ENCODE measurements at regions not wholly inside any gene's neighbourhood (a gene's known extent, or its start where the extent isn't known, plus 50 kb on each side); places are given as distances from the start of the nearest gene placed in this dataset.

DNA sequence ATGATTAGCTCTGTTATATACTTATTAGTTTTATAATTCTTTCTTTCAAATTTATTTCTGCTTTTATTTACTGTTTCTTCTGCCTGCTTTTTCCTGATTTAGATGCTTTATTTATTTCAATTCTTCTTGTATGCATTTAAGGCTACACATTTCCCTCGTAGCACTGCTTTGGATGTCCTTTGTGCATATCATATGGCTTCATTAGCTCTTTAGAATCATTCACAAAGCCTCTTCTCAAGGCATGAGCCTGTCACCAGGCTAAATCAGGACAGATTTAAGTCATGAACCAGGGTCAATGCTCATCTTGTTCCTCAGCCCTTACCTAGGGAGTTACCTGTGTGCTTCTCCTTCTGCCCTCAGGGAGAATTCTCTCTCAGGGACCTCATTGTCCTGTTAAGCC is 56.3 kb downstream of the BAMBI start (continued):
- TF ChIP-seq, protein P1, sequence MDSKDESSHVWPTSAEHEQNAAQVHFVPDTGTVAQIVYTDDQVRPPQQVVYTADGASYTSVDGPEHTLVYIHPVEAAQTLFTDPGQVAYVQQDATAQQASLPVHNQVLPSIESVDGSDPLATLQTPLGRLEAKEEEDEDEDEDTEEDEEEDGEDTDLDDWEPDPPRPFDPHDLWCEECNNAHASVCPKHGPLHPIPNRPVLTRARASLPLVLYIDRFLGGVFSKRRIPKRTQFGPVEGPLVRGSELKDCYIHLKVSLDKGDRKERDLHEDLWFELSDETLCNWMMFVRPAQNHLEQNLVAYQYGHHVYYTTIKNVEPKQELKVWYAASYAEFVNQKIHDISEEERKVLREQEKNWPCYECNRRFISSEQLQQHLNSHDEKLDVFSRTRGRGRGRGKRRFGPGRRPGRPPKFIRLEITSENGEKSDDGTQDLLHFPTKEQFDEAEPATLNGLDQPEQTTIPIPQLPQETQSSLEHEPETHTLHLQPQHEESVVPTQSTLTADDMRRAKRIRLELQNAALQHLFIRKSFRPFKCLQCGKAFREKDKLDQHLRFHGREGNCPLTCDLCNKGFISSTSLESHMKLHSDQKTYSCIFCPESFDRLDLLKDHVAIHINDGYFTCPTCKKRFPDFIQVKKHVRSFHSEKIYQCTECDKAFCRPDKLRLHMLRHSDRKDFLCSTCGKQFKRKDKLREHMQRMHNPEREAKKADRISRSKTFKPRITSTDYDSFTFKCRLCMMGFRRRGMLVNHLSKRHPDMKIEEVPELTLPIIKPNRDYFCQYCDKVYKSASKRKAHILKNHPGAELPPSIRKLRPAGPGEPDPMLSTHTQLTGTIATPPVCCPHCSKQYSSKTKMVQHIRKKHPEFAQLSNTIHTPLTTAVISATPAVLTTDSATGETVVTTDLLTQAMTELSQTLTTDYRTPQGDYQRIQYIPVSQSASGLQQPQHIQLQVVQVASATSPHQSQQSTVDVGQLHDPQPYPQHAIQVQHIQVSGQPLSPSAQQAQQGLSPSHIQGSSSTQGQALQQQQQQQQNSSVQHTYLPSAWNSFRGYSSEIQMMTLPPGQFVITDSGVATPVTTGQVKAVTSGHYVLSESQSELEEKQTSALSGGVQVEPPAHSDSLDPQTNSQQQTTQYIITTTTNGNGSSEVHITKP (tag by site-specific recombination; IDR thresholded peaks at IDR 0.05): no peak
- peak; percentile 43 for TF ChIP-seq SETDB1 (IDR thresholded peaks at IDR 0.05; ENCODE audit: insufficient read length, low read length)

DNA sequence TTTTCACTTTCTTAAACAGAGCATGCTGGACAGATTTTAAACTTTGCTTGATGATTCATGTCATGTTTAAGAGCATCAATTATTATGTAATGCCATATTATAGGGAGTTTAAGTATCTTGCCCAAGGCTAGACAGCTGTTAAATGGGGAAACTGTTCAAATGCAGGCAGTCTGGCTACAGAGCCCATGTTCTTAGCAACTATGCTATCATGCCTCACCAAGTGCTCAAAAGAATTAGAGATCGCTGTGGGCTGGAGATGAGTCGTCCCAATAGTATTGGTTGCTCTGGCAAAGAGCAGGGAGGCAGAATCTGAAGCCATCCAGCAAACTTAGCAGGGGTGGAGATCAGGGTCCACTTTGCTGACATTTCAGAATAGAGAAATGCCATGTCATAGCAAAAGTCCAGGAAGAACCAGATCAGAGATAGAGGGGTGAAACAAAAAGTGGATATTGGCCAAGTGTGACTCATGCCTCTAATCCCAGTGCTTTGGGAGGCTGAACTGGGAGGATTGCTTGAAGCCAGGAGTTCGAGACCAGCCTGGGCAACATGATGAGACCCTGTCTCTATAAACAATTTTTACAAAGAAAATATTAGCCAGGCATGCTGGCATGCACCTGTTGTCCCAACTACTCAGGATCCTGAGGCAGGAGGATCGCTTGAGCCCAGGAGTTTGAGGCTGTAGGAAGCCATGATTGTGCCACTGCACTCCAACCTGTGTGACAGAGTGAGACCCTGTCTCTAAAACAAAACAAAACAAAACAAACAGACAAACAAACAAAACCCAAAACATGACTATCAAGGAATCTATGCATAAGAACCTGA is 57.8 kb downstream of the BAMBI start:
- POLR2A ChIA-PET: interaction anchor here (0.6 kb wide), 1 partner anchor 325 kb away, joined by 4 read pairs; no protein-coding TSS in a partner anchor
- Histone ChIP-seq H3K4me3 (ENCODE audit: low read depth, low read length) (no peak overlapping the region), H3K27ac (ENCODE audit: extremely low read depth, low read depth, low read length) (no peak overlapping the region), H3K4me1 (ENCODE audit: control insufficient read depth, insufficient read depth, low read length) (no peaks in the 10 kb centered on the region), H3K36me3 (ENCODE audit: control insufficient read depth in 2 of 2, insufficient read depth in 1 of 2, low read length in 2 of 2) (no peaks in the 10 kb centered on the region), H3K9me3 (ENCODE audit: control insufficient read depth, insufficient read depth, low read depth, low read length) (no peaks in the 10 kb centered on the region)
- CTCF ChIA-PET: interaction anchor here (1.1 to 1.2 kb wide), 2 partner anchors 10 to 257 kb away, joined by 3 read pairs; no protein-coding TSS in a partner anchor
- TF ChIP-seq ZNF37A (tag by site-specific recombination; IDR thresholded peaks at IDR 0.05) (no peak), KLF10 (tag by site-specific recombination; IDR thresholded peaks at IDR 0.05) (no peak), ZNF24 (tag by site-specific recombination; IDR thresholded peaks at IDR 0.05) (no peak), ZNF776 (tag by site-specific recombination; IDR thresholded peaks at IDR 0.05; ENCODE audit: borderline replicate concordance) (no peak), ZXDB (tag by site-specific recombination; IDR thresholded peaks at IDR 0.05) (peak; percentile 25; the same call in 1 of the 2 replicates), ZNF555 (tag by site-specific recombination; conservative IDR thresholded peaks at IDR 0.05) (no peak), ZNF23 (tag by site-specific recombination; IDR thresholded peaks at IDR 0.05; ENCODE audit: borderline replicate concordance) (no peak), ZNF629 (tag by site-specific recombination; IDR thresholded peaks at IDR 0.05) (peak; percentile 29; the same call in 1 of the 2 replicates), FEZF1 (tag by site-specific recombination; IDR thresholded peaks at IDR 0.05) (peak; percentile 56), ZFP69B (tag by site-specific recombination; IDR thresholded peaks at IDR 0.05) (no peak), MYNN (tag by site-specific recombination; IDR thresholded peaks at IDR 0.05; ENCODE audit: borderline replicate concordance) (0 out of 2 replicates have a peak, but pooled peaks have one; percentile 22), GLIS1 (tag by site-specific recombination; IDR thresholded peaks at IDR 0.05) (peak; percentile 64; the same call in 1 of the 2 replicates), ZEB2 (tag by site-specific recombination; IDR thresholded peaks at IDR 0.05) (peak; percentile 46; the same call in 1 of the 2 replicates), ZBTB17 (tag by site-specific recombination; IDR thresholded peaks at IDR 0.05) (peak; percentile 24; the same call in 1 of the 2 replicates), ZNF248 (tag by site-specific recombination; IDR thresholded peaks at IDR 0.05) (no peak), ZFP37 (tag by site-specific recombination; IDR thresholded peaks at IDR 0.05) (no peak), ZNF335 (tag by site-specific recombination; conservative IDR thresholded peaks at IDR 0.05) (peak; percentile 34; the same call in 1 of the 2 replicates), ZNF670 (tag by site-specific recombination; IDR thresholded peaks at IDR 0.05; ENCODE audit: low read depth) (no peak), ZNF600 (tag by site-specific recombination; IDR thresholded peaks at IDR 0.05) (peak; percentile 43; the same call in 1 of the 2 replicates)
- TF ChIP-seq, protein P1 (tag by site-specific recombination; IDR thresholded peaks at IDR 0.05): peak; percentile 65; the same call in 1 of the 2 replicates
- TF ChIP-seq, protein P2, sequence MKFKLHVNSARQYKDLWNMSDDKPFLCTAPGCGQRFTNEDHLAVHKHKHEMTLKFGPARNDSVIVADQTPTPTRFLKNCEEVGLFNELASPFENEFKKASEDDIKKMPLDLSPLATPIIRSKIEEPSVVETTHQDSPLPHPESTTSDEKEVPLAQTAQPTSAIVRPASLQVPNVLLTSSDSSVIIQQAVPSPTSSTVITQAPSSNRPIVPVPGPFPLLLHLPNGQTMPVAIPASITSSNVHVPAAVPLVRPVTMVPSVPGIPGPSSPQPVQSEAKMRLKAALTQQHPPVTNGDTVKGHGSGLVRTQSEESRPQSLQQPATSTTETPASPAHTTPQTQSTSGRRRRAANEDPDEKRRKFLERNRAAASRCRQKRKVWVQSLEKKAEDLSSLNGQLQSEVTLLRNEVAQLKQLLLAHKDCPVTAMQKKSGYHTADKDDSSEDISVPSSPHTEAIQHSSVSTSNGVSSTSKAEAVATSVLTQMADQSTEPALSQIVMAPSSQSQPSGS (tag by site-specific recombination; IDR thresholded peaks at IDR 0.05; ENCODE audit: low read depth): no peak
- TF ChIP-seq, protein P3, sequence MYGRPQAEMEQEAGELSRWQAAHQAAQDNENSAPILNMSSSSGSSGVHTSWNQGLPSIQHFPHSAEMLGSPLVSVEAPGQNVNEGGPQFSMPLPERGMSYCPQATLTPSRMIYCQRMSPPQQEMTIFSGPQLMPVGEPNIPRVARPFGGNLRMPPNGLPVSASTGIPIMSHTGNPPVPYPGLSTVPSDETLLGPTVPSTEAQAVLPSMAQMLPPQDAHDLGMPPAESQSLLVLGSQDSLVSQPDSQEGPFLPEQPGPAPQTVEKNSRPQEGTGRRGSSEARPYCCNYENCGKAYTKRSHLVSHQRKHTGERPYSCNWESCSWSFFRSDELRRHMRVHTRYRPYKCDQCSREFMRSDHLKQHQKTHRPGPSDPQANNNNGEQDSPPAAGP (tag by site-specific recombination; IDR thresholded peaks at IDR 0.05): no peak
- TF ChIP-seq, protein P4, sequence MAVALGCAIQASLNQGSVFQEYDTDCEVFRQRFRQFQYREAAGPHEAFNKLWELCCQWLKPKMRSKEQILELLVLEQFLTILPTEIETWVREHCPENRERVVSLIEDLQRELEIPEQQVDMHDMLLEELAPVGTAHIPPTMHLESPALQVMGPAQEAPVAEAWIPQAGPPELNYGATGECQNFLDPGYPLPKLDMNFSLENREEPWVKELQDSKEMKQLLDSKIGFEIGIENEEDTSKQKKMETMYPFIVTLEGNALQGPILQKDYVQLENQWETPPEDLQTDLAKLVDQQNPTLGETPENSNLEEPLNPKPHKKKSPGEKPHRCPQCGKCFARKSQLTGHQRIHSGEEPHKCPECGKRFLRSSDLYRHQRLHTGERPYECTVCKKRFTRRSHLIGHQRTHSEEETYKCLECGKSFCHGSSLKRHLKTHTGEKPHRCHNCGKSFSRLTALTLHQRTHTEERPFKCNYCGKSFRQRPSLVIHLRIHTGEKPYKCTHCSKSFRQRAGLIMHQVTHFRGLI (tag by site-specific recombination; IDR thresholded peaks at IDR 0.05): no peak
